ENCODE measurements at regions not wholly inside any gene's neighbourhood (a gene's known extent, or its start where the extent isn't known, plus 50 kb on each side); places are given as distances from the start of the nearest gene placed in this dataset.

DNA sequence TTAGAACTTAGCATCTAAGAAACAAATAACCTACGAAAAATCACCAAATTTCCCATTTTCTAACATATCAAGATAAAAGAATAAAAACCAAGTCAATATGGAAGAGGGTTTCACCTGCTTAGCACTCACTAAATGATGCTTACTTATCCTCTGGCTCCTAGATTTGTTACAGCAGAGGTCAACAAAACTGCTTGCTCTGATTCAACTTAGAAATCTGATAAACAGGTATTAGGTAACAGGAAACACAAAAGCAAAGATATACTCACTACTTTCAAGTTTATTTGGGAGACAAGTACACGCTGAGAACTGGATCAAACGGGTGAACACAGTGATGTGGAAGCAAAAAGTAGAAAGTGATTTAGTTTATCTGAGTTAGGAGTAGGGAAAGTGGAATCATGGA lies 235.7 kb upstream of the TARS1 start:
- TF ChIP-seq GABPB1 (CRISPR knock-in tag; IDR thresholded peaks at IDR 0.05) (no peak), REXO4 (CRISPR knock-in tag; IDR thresholded peaks at IDR 0.05; ENCODE audit: borderline replicate concordance) (no peak)
- TF ChIP-seq, protein P1, sequence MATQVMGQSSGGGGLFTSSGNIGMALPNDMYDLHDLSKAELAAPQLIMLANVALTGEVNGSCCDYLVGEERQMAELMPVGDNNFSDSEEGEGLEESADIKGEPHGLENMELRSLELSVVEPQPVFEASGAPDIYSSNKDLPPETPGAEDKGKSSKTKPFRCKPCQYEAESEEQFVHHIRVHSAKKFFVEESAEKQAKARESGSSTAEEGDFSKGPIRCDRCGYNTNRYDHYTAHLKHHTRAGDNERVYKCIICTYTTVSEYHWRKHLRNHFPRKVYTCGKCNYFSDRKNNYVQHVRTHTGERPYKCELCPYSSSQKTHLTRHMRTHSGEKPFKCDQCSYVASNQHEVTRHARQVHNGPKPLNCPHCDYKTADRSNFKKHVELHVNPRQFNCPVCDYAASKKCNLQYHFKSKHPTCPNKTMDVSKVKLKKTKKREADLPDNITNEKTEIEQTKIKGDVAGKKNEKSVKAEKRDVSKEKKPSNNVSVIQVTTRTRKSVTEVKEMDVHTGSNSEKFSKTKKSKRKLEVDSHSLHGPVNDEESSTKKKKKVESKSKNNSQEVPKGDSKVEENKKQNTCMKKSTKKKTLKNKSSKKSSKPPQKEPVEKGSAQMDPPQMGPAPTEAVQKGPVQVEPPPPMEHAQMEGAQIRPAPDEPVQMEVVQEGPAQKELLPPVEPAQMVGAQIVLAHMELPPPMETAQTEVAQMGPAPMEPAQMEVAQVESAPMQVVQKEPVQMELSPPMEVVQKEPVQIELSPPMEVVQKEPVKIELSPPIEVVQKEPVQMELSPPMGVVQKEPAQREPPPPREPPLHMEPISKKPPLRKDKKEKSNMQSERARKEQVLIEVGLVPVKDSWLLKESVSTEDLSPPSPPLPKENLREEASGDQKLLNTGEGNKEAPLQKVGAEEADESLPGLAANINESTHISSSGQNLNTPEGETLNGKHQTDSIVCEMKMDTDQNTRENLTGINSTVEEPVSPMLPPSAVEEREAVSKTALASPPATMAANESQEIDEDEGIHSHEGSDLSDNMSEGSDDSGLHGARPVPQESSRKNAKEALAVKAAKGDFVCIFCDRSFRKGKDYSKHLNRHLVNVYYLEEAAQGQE (IDR thresholded peaks at IDR 0.05; ENCODE audit: borderline replicate concordance in 1 of 2, low read depth in 1 of 2, low read length in 2 of 2) = no peak
- TF ChIP-seq, protein P2, sequence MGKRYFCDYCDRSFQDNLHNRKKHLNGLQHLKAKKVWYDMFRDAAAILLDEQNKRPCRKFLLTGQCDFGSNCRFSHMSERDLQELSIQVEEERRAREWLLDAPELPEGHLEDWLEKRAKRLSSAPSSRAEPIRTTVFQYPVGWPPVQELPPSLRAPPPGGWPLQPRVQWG (CRISPR knock-in tag; IDR thresholded peaks at IDR 0.05; ENCODE audit: borderline replicate concordance, low read depth) = no peak
- TF ChIP-seq, protein P3, sequence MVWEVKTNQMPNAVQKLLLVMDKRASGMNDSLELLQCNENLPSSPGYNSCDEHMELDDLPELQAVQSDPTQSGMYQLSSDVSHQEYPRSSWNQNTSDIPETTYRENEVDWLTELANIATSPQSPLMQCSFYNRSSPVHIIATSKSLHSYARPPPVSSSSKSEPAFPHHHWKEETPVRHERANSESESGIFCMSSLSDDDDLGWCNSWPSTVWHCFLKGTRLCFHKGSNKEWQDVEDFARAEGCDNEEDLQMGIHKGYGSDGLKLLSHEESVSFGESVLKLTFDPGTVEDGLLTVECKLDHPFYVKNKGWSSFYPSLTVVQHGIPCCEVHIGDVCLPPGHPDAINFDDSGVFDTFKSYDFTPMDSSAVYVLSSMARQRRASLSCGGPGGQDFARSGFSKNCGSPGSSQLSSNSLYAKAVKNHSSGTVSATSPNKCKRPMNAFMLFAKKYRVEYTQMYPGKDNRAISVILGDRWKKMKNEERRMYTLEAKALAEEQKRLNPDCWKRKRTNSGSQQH (CRISPR knock-in tag; IDR thresholded peaks at IDR 0.05; ENCODE audit: low read depth) = no peak
